Stimulated activated naive B cell treated with anti-CD40 and anti-IgM and Interleukin-4, amounts not matched to agents 10 μg/mL and 1 μg/mL and 100 μg/mL, for 72 hours (primary cell): ENCODE measurements at regions not wholly inside any gene's neighbourhood (a gene's known extent, or its start where the extent isn't known, plus 50 kb on each side); places are given as distances from the start of the nearest gene placed in this dataset.

Experiments used
- ATAC-seq, 2 donors: fragments of 150-1000 bp; cut with Tn5 transposase; replicated peaks; 2 replicates each; pipeline ENCODE4 v1.10.0; 2021; ENCODE audit warnings: moderate library complexity in 1 of 2
- DNase-seq: peaks from one replicate; pipeline ENCODE4 v3.0.0; 2021
- H3K27ac Mint-ChIP-seq: one replicate; pipeline ENCODE4 v1.8.0; 2022; ENCODE audit warnings: mild to moderate bottlenecking, mixed read lengths
- H3K27me3 Mint-ChIP-seq, 2 donors: one replicate each; pipeline ENCODE4 v1.8.0; 2022; ENCODE audit warnings: mixed read lengths in 2 of 2
- H3K36me3 Mint-ChIP-seq, 2 donors: one replicate each; pipeline ENCODE4 v1.8.0; 2022; ENCODE audit warnings: mixed read lengths in 2 of 2, mild to moderate bottlenecking in 1 of 2
- H3K4me1 Mint-ChIP-seq, 2 donors: one replicate each; pipeline ENCODE4 v1.8.0; 2022; ENCODE audit warnings: mixed read lengths in 2 of 2, mild to moderate bottlenecking in 1 of 2
- H3K4me3 Mint-ChIP-seq, 2 donors: one replicate each; pipeline ENCODE4 v1.8.0; 2022; ENCODE audit warnings: mild to moderate bottlenecking in 2 of 2, mixed read lengths in 2 of 2, moderate library complexity in 1 of 2
- H3K9me3 Mint-ChIP-seq, 2 donors: one replicate each; pipeline ENCODE4 v1.8.0; 2022; ENCODE audit warnings: mixed read lengths in 2 of 2, mild to moderate bottlenecking in 1 of 2

GRCh38 chr3:152713989-152714388 is 120.9 kb upstream of the P2RY1 start:
- Mint-ChIP-seq H3K27ac (no peak overlapping the region), H3K27me3 (peaks cover 0 to 2% of the 10 kb centered on the region in 2 donors), H3K4me1 (peaks cover 0 to 6% of the 10 kb centered on the region in 2 donors), H3K9me3 (no peaks in the 10 kb centered on the region), H3K36me3 (no peaks in the 10 kb centered on the region), H3K4me3 (no peak overlapping the region)
- ATAC-seq = no peak
- DNase-seq = no peak

GRCh38 chr3:152714507-152714906 is 120.4 kb upstream of the P2RY1 start:
- DNase-seq = no peak
- peaks cover 0 to 6% of the 10 kb centered on the region in 2 donors for H3K4me1 Mint-ChIP-seq
- H3K36me3 Mint-ChIP-seq = no peaks in the 10 kb centered on the region
- H3K9me3 Mint-ChIP-seq = no peaks in the 10 kb centered on the region
- H3K4me3 Mint-ChIP-seq = no peak overlapping the region
- H3K27ac Mint-ChIP-seq = no peak overlapping the region
- peaks cover 0 to 4% of the 10 kb centered on the region in 2 donors for H3K27me3 Mint-ChIP-seq
- ATAC-seq = no peak

- peaks cover 9 to 19% of the 10 kb centered on the region in 2 donors for H3K27me3 Mint-ChIP-seq
- DNase-seq (no peak), ATAC-seq (no peak)
- H3K27ac Mint-ChIP-seq = no peak overlapping the region
- H3K36me3 Mint-ChIP-seq = no peaks in the 10 kb centered on the region
- H3K4me3 Mint-ChIP-seq = no peak overlapping the region
- H3K4me1 Mint-ChIP-seq = peaks cover 0 to 6% of the 10 kb centered on the region in 2 donors
- H3K9me3 Mint-ChIP-seq = no peaks in the 10 kb centered on the region
Observed at GRCh38 chr3:152717252-152717651, 117.7 kb upstream of the P2RY1 start.

GRCh38 chr3:152718810-152719209 is 116.1 kb upstream of the P2RY1 start:
- H3K4me1 Mint-ChIP-seq = peaks cover 0 to under 1% of the 10 kb centered on the region in 2 donors
- H3K4me3 Mint-ChIP-seq = no peak overlapping the region
- DNase-seq (no peak), ATAC-seq (no peak)
- no peaks in the 10 kb centered on the region for H3K9me3 Mint-ChIP-seq
- peaks cover 10 to 19% of the 10 kb centered on the region in 2 donors for H3K27me3 Mint-ChIP-seq
- no peak overlapping the region for H3K27ac Mint-ChIP-seq
- H3K36me3 Mint-ChIP-seq = no peaks in the 10 kb centered on the region

GRCh38 chr3:152719264-152719663 is 115.7 kb upstream of the P2RY1 start:
- DNase-seq = no peak
- no peak for ATAC-seq
- no peak overlapping the region for H3K4me3 Mint-ChIP-seq

GRCh38 chr3:152720951-152721718 is 113.8 kb upstream of the P2RY1 start:
- no peak for ATAC-seq
- Mint-ChIP-seq H3K27me3 (peaks cover 16 to 19% of the 10 kb centered on the region in 2 donors), H3K36me3 (no peaks in the 10 kb centered on the region), H3K4me1 (no peaks in the 10 kb centered on the region), H3K27ac (no peak overlapping the region), H3K4me3 (no peak overlapping the region), H3K9me3 (peaks cover 0 to 3% of the 10 kb centered on the region in 2 donors)
- DNase-seq = no peak

More at GRCh38 chr3:152719264-152719663, 115.7 kb upstream of the P2RY1 start:
- Mint-ChIP-seq H3K27ac (no peak overlapping the region), H3K36me3 (no peaks in the 10 kb centered on the region), H3K27me3 (peaks cover 15 to 19% of the 10 kb centered on the region in 2 donors), H3K9me3 (no peaks in the 10 kb centered on the region), H3K4me1 (no peaks in the 10 kb centered on the region)

- Mint-ChIP-seq H3K36me3 (no peaks in the 10 kb centered on the region), H3K9me3 (peaks cover 0 to 5% of the 10 kb centered on the region in 2 donors), H3K4me1 (no peaks in the 10 kb centered on the region), H3K4me3 (no peak overlapping the region), H3K27ac (no peak overlapping the region), H3K27me3 (peaks cover 11 to 19% of the 10 kb centered on the region in 2 donors)
- ATAC-seq (no peak), DNase-seq (no peak)
Observed at GRCh38 chr3:152724270-152724669, 110.7 kb upstream of the P2RY1 start.

GRCh38 chr3:152728231-152728980 is 106.5 kb upstream of the P2RY1 start:
- no peak for DNase-seq

GRCh38 chr3:152729906-152730305 is 105.0 kb upstream of the P2RY1 start:
- H3K27ac Mint-ChIP-seq = no peak overlapping the region
- DNase-seq (no peak), ATAC-seq (peak in 1 of 2 donors; percentile 55)
- H3K4me1 Mint-ChIP-seq = no peaks in the 10 kb centered on the region
- H3K27me3 Mint-ChIP-seq = no peaks in the 10 kb centered on the region
- H3K36me3 Mint-ChIP-seq = no peaks in the 10 kb centered on the region
- no peak overlapping the region for H3K4me3 Mint-ChIP-seq
- peaks cover 0 to 5% of the 10 kb centered on the region in 2 donors for H3K9me3 Mint-ChIP-seq

More at GRCh38 chr3:152728231-152728980, 106.5 kb upstream of the P2RY1 start:
- H3K27ac Mint-ChIP-seq = no peak overlapping the region
- H3K27me3 Mint-ChIP-seq = peaks cover 0 to 7% of the 10 kb centered on the region in 2 donors
- peaks cover 0 to 5% of the 10 kb centered on the region in 2 donors for H3K9me3 Mint-ChIP-seq
- no peaks in the 10 kb centered on the region for H3K4me1 Mint-ChIP-seq
- no peak for ATAC-seq
- H3K4me3 Mint-ChIP-seq = no peak overlapping the region
- H3K36me3 Mint-ChIP-seq = no peaks in the 10 kb centered on the region

GRCh38 chr3:152731511-152731910 is 103.4 kb upstream of the P2RY1 start:
- H3K4me3 Mint-ChIP-seq = no peak overlapping the region

GRCh38 chr3:152733584-152734119 is 101.3 kb upstream of the P2RY1 start:
- Mint-ChIP-seq H3K27me3 (no peaks in the 10 kb centered on the region), H3K9me3 (no peaks in the 10 kb centered on the region), H3K36me3 (no peaks in the 10 kb centered on the region), H3K4me1 (peaks cover 3 to 5% of the 10 kb centered on the region in 2 donors), H3K27ac (no peak overlapping the region), H3K4me3 (no peak overlapping the region)
- DNase-seq (no peak), ATAC-seq (no peak)

More at GRCh38 chr3:152731511-152731910, 103.4 kb upstream of the P2RY1 start:
- no peak for ATAC-seq
- Mint-ChIP-seq H3K9me3 (no peaks in the 10 kb centered on the region), H3K27me3 (no peaks in the 10 kb centered on the region), H3K4me1 (no peaks in the 10 kb centered on the region), H3K27ac (no peak overlapping the region), H3K36me3 (no peaks in the 10 kb centered on the region)
- DNase-seq = no peak

- H3K4me3 Mint-ChIP-seq = no peak overlapping the region
- peak; percentile 98 to 99 for ATAC-seq
- H3K4me1 Mint-ChIP-seq = peaks cover 3 to 5% of the 10 kb centered on the region in 2 donors
- no peak overlapping the region for H3K27ac Mint-ChIP-seq
- peaks cover 0 to 6% of the 10 kb centered on the region in 2 donors for H3K27me3 Mint-ChIP-seq
- H3K9me3 Mint-ChIP-seq = no peaks in the 10 kb centered on the region
- DNase-seq = peak; percentile 31
- no peaks in the 10 kb centered on the region for H3K36me3 Mint-ChIP-seq
Observed at GRCh38 chr3:152737021-152737908, 97.7 kb upstream of the P2RY1 start.

GRCh38 chr3:152738656-152739055 is 96.3 kb upstream of the P2RY1 start:
- H3K9me3 Mint-ChIP-seq = peaks cover 0 to 7% of the 10 kb centered on the region in 2 donors
- peaks cover 3 to 11% of the 10 kb centered on the region in 2 donors for H3K27me3 Mint-ChIP-seq
- DNase-seq = no peak
- no peak overlapping the region for H3K4me3 Mint-ChIP-seq
- peaks cover 3 to 15% of the 10 kb centered on the region in 2 donors for H3K4me1 Mint-ChIP-seq
- H3K36me3 Mint-ChIP-seq = no peaks in the 10 kb centered on the region
- no peak for ATAC-seq
- no peak overlapping the region for H3K27ac Mint-ChIP-seq
